GM12872 (cell line): ENCODE measurements at regions not wholly inside any gene's neighbourhood (a gene's known extent, or its start where the extent isn't known, plus 50 kb on each side); places are given as distances from the start of the nearest gene placed in this dataset.

ENCODE experiments used
- TF ChIP-seq, protein P1 (sequence below): IDR thresholded peaks from 3 replicates; pipeline ENCODE4 v1.5.1; 2011; ENCODE audit warnings: low read depth, mild to moderate bottlenecking, low read length, moderate library complexity; ENCODE audit not compliant: insufficient read depth

DNA sequence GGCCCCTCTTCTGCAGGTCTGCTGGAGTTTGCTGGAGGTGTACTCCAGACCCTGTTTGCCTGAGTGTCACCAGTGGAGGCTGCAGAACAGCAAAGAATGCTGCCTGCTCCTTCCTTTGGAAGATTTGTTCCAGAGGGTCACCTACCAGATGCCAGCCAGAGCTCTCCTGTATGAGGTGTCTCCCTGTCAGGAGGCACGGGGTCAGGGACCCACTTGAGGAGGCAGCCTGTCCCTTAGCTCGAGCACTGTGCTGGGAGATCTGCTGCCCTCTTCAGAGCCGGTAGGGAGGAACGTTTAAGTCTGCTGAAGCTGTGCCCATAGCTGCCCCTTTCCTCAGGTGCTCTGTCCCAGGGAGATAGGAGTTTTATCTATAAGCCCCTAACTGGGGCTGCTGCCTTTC, 207.9 kb downstream of the FAT3 start:
- TF ChIP-seq, protein P1, sequence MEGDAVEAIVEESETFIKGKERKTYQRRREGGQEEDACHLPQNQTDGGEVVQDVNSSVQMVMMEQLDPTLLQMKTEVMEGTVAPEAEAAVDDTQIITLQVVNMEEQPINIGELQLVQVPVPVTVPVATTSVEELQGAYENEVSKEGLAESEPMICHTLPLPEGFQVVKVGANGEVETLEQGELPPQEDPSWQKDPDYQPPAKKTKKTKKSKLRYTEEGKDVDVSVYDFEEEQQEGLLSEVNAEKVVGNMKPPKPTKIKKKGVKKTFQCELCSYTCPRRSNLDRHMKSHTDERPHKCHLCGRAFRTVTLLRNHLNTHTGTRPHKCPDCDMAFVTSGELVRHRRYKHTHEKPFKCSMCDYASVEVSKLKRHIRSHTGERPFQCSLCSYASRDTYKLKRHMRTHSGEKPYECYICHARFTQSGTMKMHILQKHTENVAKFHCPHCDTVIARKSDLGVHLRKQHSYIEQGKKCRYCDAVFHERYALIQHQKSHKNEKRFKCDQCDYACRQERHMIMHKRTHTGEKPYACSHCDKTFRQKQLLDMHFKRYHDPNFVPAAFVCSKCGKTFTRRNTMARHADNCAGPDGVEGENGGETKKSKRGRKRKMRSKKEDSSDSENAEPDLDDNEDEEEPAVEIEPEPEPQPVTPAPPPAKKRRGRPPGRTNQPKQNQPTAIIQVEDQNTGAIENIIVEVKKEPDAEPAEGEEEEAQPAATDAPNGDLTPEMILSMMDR = no peak

DNA sequence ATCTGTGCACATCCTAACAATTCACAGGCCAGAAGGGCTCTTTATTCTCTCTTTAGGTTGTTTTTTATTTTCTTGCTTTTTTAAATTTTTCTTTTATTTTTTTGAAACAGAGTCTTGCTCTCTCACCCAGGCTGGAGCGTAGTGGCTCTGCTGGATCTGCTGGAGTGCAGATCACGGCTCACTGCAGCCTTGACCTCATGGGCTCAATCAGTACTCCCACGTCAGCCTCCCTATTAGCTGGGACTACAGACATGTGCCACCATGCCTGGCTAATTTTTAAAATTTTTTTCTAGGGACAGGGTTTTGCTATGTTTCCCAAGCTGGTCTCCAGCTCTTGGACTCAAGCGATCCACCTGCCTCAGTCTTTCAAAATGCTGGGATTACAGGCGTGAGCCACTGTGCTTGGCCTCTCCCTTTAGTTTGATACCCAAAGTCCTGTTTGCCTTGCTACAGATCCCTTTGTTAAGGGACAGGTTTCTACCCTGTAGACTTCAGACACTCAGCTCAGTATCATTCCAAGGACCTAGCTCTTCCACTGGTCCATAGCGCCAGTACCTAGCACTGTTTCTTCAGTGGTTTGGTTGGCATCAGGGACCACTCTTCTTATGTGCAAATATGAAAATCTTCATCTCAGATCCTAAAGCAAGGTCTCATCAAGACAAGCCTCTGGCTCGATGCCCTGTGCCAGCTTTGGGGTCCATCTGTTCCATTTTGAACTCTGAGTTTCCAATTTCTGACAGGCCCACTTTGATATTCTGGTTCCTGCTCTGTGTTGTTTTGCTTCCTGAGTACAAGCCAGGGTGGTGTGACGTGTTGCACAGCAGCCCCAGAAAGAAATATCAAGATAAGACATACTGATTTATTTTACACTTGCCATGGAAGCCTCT, 211.7 kb downstream of the FAT3 start:
- TF ChIP-seq, protein P1 = no peak

DNA sequence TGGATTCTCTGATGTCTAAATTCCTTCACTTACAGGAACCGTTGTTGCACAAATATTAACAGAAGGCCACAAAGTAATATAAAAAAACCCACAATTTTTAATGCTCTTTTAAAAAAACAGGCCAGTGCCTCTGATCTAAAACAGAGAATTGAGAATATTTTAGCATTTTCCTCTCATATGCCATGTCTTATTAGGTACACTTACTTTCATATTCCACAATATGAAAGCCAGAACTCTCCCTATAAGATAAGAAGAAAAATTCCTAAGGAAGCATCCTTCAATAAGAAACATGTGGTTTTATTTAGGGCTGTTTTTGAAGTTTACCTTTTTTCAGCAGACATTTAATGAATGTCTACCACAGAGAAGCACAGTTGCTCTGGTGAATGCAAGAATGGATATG, 214.5 kb downstream of the FAT3 start:
- TF ChIP-seq, protein P1 = no peak

DNA sequence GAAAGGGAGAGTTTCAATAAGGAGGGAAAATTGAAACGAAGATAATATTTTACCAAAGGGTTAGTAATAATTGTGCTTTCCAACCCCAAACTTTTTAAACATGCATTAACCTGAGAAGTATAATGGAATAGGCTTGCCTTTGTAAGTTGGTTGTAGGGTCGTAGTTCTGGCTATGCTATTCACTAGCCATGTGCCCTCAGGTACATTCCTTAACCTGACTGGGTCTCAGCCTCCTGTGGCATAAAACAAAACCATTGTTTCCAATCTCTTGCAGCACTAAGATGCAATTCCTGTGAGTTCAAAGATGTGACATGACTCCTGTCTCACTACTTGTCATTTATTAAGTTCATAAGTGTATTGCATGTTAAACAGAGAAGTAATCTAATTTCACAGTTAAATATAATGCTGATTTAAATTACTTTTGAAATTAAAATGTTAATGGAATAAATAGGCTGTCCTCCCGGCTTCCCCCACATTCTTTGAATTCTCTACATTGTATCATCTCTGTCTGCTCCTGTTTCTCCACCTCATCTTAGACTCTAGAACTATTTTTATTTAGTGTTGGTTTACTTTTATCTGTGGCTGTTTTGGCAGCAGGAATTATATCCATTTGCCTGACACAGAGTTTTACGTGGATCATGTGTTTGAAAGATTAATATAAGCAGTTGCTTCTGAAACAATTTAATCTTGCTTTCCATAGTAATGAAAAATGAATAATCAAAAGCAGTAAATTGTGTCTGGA, 216.3 kb downstream of the FAT3 start:
- TF ChIP-seq, protein P1 = no peak

DNA sequence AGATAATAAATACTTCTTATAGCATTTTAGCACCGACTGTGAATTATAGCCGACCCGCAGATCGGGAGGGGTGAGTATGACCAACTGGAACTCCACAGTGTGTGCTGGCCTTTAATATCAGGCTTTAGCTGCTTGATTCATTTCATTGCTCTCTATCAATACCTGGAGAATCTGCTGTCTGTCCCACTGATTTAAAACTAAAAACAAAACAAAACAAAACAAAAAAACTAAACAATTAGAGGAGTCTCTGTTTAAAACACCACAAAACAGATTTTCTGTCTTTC, 216.8 kb downstream of the FAT3 start:
- TF ChIP-seq, protein P1 = no peak

DNA sequence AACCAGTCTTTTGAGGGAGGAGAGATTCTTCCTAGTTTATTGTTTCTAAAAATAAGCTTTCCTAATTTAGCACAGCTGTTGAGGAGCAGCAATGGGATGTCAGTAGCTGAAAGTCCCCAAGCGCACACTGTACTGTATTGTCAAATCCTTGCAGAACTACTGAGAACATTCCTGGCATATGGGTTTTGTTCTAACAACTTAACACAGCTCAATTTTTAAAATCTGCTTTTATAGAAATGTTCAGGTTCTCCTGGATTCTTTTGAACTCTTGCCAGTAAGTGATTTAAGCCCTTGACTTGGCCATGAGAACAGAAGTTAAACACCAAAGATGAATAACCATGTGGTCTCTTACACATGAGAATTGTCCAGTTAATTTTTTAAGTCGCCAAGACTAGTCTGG, 218.6 kb downstream of the FAT3 start:
- TF ChIP-seq, protein P1 = no peak

DNA sequence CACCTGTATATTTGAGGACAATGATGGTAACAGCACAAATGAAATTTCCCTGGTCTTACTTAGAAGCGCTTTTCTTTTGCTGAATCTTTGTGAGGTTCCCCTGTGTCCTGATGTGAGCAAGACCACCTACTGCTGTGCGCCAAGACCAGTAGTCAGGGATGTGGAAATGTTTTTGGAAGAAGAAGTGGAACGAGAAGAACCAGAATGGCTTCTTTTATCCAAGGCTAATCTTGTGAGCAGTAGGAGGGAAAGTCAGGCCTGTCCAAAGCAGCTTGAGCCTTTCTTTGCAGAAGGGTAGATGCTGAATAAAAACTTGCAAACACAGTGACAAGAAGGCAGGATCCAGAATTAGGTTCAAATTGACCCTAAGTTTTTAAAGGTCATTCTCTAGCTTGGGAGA, 223.0 kb downstream of the FAT3 start:
- TF ChIP-seq, protein P1 = no peak
